Activated T-cell treated with anti-CD3 and anti-CD28 coated beads for 48 hours (primary cell): ENCODE measurements at regions not wholly inside any gene's neighbourhood (a gene's known extent, or its start where the extent isn't known, plus 50 kb on each side); places are given as distances from the start of the nearest gene placed in this dataset.
"Not testable (repeated sequence)": the region's sequence is repeated elsewhere in the genome, so short reads cannot be mapped to it uniquely, and the experiment has no call there.

Source experiments
- DNase-seq: peaks from one replicate; pipeline ENCODE4 v3.0.0-alpha.2; 2020; ENCODE audit warnings: low read depth

DNA sequence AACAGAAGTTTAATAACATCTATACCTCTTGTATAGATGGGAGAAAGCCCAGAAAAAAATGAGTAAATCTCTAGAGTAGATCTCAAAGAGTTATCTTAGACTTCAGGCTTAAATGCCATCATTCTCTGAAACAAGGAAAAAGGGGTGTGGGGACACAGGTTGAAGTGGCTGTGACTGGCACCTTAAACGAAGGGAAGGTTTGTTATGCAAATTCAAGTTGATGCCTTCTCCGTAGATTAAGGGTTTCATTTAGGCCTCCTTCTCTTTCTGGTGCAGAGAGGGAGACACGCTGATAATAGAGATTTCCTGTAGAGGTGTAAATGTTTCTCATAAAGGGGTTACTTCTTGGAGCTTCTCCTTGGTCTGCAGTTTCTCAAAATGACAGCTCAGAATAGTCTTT lies 252.1 kb downstream of the CD83 start:
- no peak for DNase-seq

DNA sequence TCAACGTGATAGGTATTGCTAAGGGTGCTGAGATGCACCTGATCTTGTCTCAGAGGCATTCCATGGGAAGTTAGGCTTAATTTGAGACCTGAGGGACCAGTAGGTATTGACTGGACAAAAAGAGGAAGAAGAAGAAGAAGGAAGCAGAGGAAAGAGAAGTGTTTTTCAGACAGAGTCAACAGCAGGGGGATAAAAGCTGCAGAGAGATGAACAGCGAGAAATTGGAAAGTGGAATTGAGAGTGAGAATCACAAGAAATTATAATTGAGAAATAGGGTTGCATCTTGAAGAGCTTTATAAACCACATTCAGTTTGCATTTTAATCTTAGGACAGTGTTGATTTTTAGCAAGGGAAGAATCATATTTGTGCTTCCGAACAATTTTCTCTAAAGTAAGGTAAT lies 254.0 kb downstream of the CD83 start:
- no peak for DNase-seq

- DNase-seq: no peak
Observed at GRCh38 chr6:14372734-14373489, 255.3 kb downstream of the CD83 start.

DNA sequence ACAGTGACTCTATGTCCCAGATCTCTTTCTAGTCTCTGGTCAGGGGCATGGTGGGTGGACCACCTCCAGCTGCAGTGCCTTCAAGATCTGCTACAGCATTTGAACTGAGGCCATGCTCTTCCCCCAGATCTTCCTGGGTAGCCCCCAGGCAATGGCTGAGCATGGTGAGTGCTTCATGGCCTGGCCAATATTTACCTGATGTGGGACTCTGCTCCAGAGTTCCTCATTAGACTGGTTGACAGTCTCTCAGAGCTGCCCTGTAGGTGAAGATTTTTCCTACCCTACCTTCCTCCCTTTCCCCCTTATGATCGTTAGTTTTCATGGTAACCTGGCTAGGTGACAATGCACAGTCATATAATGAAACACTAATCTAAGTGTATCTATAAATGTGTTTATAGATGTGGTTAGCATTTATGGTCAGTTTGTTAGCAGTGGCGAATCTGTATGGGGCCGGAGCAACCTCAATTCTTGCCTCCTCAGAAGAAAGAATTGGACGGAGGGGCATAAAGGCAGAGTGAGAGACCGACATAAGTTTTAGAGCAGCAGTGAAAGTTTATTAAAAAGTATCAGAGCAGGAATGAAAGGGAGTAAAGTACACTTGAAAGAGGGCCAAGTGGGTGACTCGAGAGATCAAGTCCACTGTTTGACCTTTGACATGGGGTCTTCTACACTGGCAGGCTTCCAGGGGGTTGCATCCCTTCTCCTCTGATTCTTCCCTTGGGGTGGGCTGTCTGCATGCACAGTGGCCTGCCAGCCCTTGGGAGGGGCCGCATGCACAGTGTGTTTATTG lies 256.3 kb downstream of the CD83 start:
- no peak for DNase-seq

- DNase-seq: no peak
Observed at GRCh38 chr6:14375930-14376329, 258.4 kb downstream of the CD83 start.

DNA sequence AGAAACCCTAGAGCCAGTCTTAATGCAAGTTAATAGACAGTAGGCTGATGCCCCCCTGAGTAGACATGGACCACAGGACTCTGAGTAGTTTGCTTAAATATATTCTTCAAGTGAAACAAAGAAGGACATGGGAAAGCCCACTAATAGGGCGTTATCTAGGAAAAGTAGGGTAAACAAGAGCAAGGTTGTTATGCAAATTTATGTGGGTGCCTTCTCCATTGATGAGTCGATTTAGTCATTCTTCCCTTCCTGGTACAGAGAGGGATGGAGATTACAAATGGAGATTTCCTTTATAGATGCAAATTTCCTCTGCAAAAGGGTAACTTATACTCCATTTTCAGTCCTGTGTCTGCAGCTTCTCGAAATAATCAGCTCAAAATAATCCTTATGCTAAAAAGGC lies 262.0 kb downstream of the CD83 start:
- no peak for DNase-seq

DNA sequence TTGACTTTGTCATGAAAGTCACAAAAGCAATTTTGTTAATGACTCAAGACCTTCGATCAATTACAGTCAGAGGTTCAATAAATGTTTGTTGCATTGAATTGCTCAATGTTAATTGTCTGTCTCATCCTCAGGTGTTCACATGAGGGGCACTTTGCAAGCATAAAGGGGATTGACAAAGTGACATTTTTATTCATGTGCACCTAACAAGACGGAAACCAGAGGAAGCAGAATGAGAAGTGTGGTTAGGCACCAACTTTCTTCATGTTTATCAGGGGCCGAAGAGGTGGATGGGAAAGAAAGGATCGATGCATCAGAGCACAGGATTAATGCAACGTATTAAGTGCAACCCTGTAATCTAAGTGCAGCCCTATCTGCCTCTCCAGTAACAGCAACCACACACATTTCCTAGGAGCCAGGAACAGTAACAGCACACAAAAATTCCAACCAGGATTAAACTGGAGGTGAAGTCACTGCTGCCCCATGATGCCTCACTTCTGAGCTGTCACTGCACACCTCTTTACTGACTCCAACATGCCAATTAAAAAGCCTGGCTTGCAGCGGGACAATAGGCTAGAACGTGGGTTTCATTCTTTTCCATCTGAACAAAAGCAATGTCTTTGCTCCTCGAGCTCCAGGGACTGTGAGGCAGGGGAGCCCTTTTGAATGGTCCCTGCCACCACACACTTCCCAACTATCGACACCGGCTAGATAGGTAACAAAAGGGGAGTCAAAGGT lies 262.7 kb downstream of the CD83 start:
- DNase-seq: no peak

- DNase-seq: no peak
Observed at GRCh38 chr6:14380901-14381828, 263.6 kb downstream of the CD83 start.

GRCh38 chr6:14381829-14382677 lies 264.5 kb downstream of the CD83 start:
- DNase-seq: no peak

- DNase-seq: no peak
Observed at GRCh38 chr6:14382678-14383236, 265.2 kb downstream of the CD83 start.

DNA sequence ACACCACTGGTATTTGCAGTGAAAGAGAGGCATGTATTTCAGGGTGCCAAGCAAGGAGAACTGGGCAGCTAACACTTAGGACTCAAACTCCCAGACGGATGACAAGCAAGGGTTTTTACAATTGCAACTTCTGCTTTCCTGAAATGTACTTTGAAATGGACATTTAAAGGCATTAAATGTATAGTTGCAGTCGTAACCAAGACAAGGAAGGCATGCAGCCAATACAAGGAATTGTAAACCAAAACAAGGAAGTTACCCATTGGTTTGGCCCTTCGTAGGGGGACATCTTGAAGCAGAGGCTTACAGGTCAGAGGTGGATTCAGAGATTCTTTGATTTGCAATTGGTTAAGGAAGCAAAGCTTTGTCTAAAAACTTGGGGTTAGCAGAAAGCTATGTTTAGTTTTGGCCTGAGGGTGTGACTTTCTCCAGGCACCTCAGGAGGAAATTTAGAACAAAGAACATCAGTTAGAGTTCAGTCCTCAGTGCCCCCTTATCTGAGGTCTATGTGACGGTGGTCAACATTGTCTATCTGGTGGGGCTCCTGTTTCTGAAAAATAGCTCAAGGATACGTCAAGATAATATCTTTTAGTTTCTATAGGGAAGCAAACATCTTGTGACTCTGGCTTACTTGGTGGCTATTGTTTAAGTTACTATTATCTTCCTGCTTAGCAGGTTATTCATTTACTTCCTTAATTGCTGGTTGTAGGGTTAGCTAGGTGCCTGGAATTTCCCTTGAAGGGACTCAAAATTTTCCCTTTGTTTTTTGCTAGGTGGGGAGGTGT lies 266.0 kb downstream of the CD83 start:
- DNase-seq: no peak

DNA sequence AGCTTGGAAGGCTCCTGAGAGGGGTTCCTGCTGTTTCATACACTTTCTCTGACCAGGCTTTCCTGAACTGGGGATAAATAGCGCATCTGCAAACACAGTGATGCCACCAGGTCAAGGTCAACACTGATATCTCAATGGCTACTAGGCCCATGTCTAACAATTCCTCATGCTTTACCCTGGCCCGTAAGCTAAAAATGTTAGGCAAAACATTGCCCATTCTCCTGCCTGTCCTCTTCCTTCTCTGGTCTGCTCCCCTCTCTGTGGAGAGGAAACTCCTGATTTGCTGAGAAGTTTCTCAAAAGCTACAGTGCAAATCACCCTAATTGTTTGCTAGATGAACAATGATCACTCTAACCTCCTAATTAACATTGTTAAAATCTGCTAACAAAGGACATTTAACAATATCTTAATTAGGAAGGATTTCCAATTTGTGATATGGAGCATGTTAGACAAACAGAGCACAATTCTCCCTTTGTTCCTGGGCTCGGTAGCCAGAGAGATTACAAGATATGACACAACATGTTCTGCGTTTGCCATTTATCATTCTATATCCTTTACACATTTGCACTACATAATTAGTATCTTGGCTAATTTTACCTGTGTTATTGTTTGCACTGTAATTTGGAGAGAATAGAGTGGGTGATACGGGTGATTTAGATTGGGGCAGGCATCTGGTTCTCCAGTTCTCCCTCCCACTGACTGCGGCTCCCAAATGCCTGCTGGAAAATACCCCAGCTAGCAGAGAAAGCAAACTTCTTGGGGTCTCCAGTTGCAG lies 266.8 kb downstream of the CD83 start:
- no peak for DNase-seq

DNA sequence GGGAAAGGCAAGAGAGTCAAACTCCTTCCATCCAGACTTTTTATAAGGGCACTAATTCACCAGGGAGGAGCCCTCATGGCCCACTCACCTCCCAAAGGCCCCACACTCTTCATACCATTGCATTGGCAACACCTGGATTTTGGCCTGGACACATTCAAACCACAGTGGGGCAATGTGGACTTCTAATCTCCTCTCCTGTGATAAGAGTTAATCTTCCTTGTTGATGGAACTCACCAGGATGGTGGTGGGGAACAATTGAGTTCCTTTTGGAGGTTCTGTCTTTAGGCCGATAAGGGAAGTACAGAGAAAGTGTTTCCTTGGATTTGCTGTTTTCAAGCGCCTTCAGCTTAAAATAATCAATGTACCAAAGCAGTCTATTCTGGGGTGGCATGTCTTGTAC lies 268.7 kb downstream of the CD83 start:
- DNase-seq: no peak

GRCh38 chr6:14386668-14387067 lies 269.1 kb downstream of the CD83 start:
- DNase-seq: no peak

GRCh38 chr6:14388371-14388770 lies 270.8 kb downstream of the CD83 start:
- DNase-seq: no peak

DNA sequence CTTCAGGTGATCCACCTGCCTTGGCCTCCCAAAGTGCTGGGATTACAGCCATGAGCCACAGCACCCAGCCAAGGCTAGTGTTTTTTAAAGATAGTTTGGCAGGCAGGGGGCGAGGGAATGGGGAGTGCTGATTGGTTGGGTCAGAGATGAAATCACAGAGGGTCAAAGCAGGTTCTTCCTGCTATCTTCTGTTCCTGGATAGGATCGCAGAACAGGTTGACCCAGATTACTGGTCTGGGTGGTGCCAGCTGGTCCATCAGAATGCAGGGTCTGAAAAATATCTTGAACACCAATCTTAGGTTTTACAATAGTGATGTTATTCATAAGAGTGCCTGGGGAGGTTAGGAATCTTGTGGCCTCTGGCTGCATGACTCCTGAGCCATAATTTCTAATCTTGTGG lies 272.2 kb downstream of the CD83 start:
- DNase-seq: not testable (repeated sequence)

- no peak for DNase-seq
Observed at GRCh38 chr6:14390805-14391204, 273.2 kb downstream of the CD83 start.

DNA sequence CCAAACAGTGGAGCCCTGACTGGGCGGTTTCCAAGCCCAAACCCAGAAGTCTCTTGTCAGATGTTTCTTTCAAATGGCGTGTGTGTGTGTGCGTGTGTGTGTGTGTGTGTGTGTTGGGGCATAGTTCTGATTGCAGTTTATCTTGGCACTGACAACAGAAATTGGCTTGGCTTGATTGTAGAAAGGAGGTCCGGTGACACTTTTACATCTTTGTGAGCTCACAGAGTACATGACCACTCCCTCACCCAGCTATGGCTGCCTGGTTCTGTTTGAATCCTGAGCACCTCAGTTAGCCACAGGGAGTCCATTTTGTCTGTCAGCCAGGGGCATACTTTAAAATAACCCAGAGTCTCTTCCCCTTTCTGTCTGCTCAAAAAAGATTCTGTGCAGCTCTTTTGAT lies 276.3 kb downstream of the CD83 start:
- no peak for DNase-seq

DNA sequence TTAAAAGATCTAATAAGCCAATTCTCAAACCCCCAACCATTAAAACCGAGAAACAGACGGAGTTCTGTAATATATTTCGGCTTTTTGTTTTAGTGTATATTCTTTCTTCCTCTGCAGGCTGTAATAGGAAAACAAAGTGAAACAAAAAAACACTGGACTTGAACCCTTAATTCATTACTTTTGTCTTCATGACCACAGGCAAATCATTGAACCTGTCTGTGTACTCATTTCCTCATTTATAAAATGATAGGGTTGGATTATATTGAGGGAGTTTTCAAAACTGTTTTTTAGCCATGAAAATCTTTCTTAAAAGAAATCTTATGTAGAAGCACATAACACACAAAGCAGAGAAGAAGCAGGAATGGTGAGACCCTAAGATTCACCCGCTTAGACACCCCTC lies 278.8 kb downstream of the CD83 start:
- DNase-seq: no peak
